ENCODE measurements at regions not wholly inside any gene's neighbourhood (a gene's known extent, or its start where the extent isn't known, plus 50 kb on each side); places are given as distances from the start of the nearest gene placed in this dataset.

DNA sequence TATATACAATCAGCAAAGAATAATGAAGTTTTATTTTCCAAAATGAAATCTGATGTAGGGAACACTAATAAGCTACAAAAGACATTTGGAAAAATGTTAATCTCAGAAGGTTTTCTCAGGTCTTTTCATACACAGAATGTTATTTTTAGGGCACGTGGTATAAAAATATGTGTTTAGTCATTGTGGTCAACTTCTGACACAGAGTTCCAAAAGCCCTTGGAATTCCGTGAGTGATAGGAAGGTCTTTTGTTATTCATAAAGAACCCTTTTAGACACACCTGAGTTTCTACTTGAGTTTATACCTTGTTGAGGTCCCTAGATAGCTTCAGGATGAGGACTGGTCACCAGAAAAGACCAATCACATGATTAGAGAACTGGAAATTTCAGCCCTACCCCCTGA is 277.6 kb upstream of the NCAM2 start:
- TF ChIP-seq, protein P1, sequence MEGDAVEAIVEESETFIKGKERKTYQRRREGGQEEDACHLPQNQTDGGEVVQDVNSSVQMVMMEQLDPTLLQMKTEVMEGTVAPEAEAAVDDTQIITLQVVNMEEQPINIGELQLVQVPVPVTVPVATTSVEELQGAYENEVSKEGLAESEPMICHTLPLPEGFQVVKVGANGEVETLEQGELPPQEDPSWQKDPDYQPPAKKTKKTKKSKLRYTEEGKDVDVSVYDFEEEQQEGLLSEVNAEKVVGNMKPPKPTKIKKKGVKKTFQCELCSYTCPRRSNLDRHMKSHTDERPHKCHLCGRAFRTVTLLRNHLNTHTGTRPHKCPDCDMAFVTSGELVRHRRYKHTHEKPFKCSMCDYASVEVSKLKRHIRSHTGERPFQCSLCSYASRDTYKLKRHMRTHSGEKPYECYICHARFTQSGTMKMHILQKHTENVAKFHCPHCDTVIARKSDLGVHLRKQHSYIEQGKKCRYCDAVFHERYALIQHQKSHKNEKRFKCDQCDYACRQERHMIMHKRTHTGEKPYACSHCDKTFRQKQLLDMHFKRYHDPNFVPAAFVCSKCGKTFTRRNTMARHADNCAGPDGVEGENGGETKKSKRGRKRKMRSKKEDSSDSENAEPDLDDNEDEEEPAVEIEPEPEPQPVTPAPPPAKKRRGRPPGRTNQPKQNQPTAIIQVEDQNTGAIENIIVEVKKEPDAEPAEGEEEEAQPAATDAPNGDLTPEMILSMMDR (IDR thresholded peaks at IDR 0.05), result no peak
- TF ChIP-seq POLR2AphosphoS5 (IDR thresholded peaks at IDR 0.05) (no peak), EP300 (IDR thresholded peaks at IDR 0.05) (no peak), POLR2A (IDR thresholded peaks at IDR 0.05) (no peak)
